Keratinocyte (primary cell): ENCODE measurements at regions not wholly inside any gene's neighbourhood (a gene's known extent, or its start where the extent isn't known, plus 50 kb on each side); places are given as distances from the start of the nearest gene placed in this dataset.

Source experiments
- CTCF ChIP-seq, 3 experiments: IDR thresholded peaks in 1 of 3; conservative IDR thresholded peaks in 1 of 3; optimal IDR thresholded peaks in 1 of 3; 2 replicates in 2 of 3; 3 replicates in 1 of 3; pipeline versions ENCODE3 to v1.5.1; 2011; ENCODE audit warnings: low read length in 3 of 3, mild to moderate bottlenecking in 3 of 3, moderate library complexity in 2 of 3, control low read depth in 1 of 3, inconsistent platforms in 1 of 3; ENCODE audit not compliant: insufficient read depth in 2 of 3; ENCODE audit errors: extremely low read depth in 1 of 3
- EZH2 ChIP-seq: IDR thresholded peaks from one replicate; pipeline ENCODE4 v1.6.1; 2012; ENCODE audit warnings: inconsistent platforms, mild to moderate bottlenecking, low read length, moderate library complexity

DNA sequence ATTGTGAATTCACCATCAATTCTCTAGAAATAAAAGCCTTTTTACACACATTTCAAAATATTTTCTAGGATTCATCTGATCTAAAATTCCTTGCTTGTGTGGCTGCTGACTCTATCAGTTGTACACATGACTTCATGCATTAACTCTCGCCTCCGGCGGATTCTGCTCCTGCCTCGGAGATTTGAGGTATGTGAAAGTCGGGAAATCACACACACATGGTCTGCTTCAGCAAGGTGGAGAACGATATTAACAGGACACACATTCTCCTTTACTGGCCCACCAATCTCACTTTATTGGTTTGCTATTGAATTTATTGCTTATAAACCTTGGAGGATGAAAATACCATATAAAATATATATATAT lies 855.7 kb downstream of the SLITRK5 start:
- TF ChIP-seq CTCF (optimal IDR thresholded peaks at IDR 0.05 in 1 of 3, IDR thresholded peaks at IDR 0.05 in 1 of 3, conservative IDR thresholded peaks at IDR 0.05 in 1 of 3; ENCODE audit: extremely low read depth in 1 of 3, insufficient read depth in 2 of 3, low read length in 3 of 3) (no peak), EZH2 (no peak)
